ENCODE measurements at regions not wholly inside any gene's neighbourhood (a gene's known extent, or its start where the extent isn't known, plus 50 kb on each side); places are given as distances from the start of the nearest gene placed in this dataset.

DNA sequence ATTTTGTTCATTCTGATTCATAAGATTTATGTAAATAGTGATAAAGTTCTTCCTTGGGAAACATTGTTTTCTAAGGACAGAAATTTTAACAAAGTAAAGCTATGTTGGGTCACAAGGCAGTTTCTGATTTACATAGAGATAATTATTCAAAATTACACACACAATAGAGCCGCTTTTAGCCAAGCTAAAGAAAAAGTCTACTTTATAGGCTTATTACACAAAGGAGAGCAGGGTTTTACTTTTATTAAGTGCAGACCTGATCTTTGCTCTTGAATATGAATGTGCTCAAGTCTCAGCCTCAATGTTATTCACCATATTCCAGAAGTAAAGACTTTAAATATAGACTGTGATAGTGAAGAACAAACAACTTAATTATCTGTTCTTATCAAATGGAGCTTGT lies 787.8 kb upstream of the LINC00305 start:
- H4K20me1 ChIP-seq (ENCODE audit: low read depth, low read length): no peaks in the 10 kb centered on the region
- H3K79me2 ChIP-seq (ENCODE audit: insufficient read depth, low read length): no peaks in the 10 kb centered on the region
- H3K9me2 ChIP-seq (replicated peaks; ENCODE audit: insufficient read depth, low read length): no peaks in the 10 kb centered on the region
- no peaks in the 10 kb centered on the region for H3F3A ChIP-seq (ENCODE audit: insufficient read depth)
- no peak overlapping the region for H2AFZ ChIP-seq (ENCODE audit: low read depth, low read length, severe bottlenecking)
- no peak overlapping the region for H3K9ac ChIP-seq (ENCODE audit: low read length)
- no peak overlapping the region for H3K27ac ChIP-seq (ENCODE audit: low read depth, low read length)
- no peaks in the 10 kb centered on the region for H3K27me3 ChIP-seq (ENCODE audit: low read length)
- no peak overlapping the region for H3K4me3 ChIP-seq (ENCODE audit: insufficient read depth, low read length, poor library complexity, severe bottlenecking)
- H3K4me2 ChIP-seq (ENCODE audit: low read depth, low read length, poor library complexity, severe bottlenecking): no peak overlapping the region
- no peaks in the 10 kb centered on the region for H3K9me3 ChIP-seq (ENCODE audit: insufficient read depth, low read length)
- H3K36me3 ChIP-seq (ENCODE audit: low read length): no peaks in the 10 kb centered on the region
- no peak for TF ChIP-seq EZH2phosphoT487 (conservative IDR thresholded peaks at IDR 0.05; ENCODE audit: low read length)
- no peak for TF ChIP-seq CTCF (IDR thresholded peaks at IDR 0.05; ENCODE audit: insufficient read depth, low read length, poor library complexity, severe bottlenecking)

GRCh38 chr18:64929036-64929435 lies 780.1 kb upstream of the LINC00305 start:
- H3K4me3 ChIP-seq (ENCODE audit: insufficient read depth, low read length, poor library complexity, severe bottlenecking): no peak overlapping the region
- H3F3A ChIP-seq (ENCODE audit: insufficient read depth): no peaks in the 10 kb centered on the region
- H3K27ac ChIP-seq (ENCODE audit: low read depth, low read length): no peak overlapping the region
- no peaks in the 10 kb centered on the region for H3K9me3 ChIP-seq (ENCODE audit: insufficient read depth, low read length)
- no peaks in the 10 kb centered on the region for H3K79me2 ChIP-seq (ENCODE audit: insufficient read depth, low read length)
- H4K20me1 ChIP-seq (ENCODE audit: low read depth, low read length): no peaks in the 10 kb centered on the region
- no peak overlapping the region for H3K9ac ChIP-seq (ENCODE audit: low read length)
- H3K9me2 ChIP-seq (replicated peaks; ENCODE audit: insufficient read depth, low read length): no peaks in the 10 kb centered on the region
- H2AFZ ChIP-seq (ENCODE audit: low read depth, low read length, severe bottlenecking): no peak overlapping the region
- no peaks in the 10 kb centered on the region for H3K27me3 ChIP-seq (ENCODE audit: low read length)
- no peak overlapping the region for H3K4me2 ChIP-seq (ENCODE audit: low read depth, low read length, poor library complexity, severe bottlenecking)
- TF ChIP-seq CTCF (IDR thresholded peaks at IDR 0.05; ENCODE audit: insufficient read depth, low read length, poor library complexity, severe bottlenecking): no peak
- no peak for TF ChIP-seq EZH2phosphoT487 (conservative IDR thresholded peaks at IDR 0.05; ENCODE audit: low read length)
- H3K36me3 ChIP-seq (ENCODE audit: low read length): no peaks in the 10 kb centered on the region

DNA sequence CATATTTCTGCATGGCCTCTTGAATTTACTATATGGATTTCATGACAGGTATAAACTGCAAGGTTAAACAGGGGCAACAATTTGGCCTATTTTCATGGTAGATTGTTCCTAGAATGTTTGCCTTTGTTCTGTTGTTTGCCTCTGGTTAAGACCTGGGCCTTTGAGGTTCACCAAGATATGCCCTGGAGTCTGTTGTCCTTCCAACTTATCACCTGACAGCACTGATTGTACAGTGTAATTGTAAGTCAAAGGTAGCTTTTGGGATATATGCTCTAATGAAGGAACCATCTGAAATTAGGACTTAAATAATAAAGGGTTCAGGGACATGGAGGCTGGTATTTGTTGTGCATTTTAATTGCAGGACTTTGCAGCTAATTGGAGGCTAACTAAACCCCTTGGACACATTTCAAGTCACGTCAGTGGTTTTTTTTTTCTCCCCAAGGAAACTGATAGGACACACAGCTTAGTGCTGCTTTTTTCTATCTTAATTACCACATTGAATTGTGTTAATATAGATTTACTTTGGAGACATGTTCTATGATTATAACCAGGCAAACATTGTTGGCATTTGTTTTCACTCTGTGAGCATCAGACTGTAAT lies 771.2 kb upstream of the LINC00305 start:
- Histone ChIP-seq H3K9ac (ENCODE audit: low read length) (no peak overlapping the region), H3F3A (ENCODE audit: insufficient read depth) (no peaks in the 10 kb centered on the region), H3K9me2 (replicated peaks; ENCODE audit: insufficient read depth, low read length) (no peaks in the 10 kb centered on the region), H2AFZ (ENCODE audit: low read depth, low read length, severe bottlenecking) (no peak overlapping the region), H3K4me3 (ENCODE audit: insufficient read depth, low read length, poor library complexity, severe bottlenecking) (no peak overlapping the region), H3K27ac (ENCODE audit: low read depth, low read length) (no peak overlapping the region), H3K36me3 (ENCODE audit: low read length) (no peaks in the 10 kb centered on the region), H3K79me2 (ENCODE audit: insufficient read depth, low read length) (no peaks in the 10 kb centered on the region), H3K9me3 (ENCODE audit: insufficient read depth, low read length) (no peaks in the 10 kb centered on the region), H4K20me1 (ENCODE audit: low read depth, low read length) (no peaks in the 10 kb centered on the region), H3K27me3 (ENCODE audit: low read length) (no peaks in the 10 kb centered on the region), H3K4me2 (ENCODE audit: low read depth, low read length, poor library complexity, severe bottlenecking) (no peak overlapping the region)
- no peak for TF ChIP-seq CTCF (IDR thresholded peaks at IDR 0.05; ENCODE audit: insufficient read depth, low read length, poor library complexity, severe bottlenecking)
- TF ChIP-seq EZH2phosphoT487 (conservative IDR thresholded peaks at IDR 0.05; ENCODE audit: low read length): no peak

Measured in SU-DHL-6 (cell line).